A549 (cell line): ENCODE measurements at regions not wholly inside any gene's neighbourhood (a gene's known extent, or its start where the extent isn't known, plus 50 kb on each side); places are given as distances from the start of the nearest gene placed in this dataset.
A peak's percentile ranks its signal among the peaks of the same experiment; 100 is the strongest.

Source experiments
- ATAC-seq, 2 experiments: fragments of 200-7000 bp in 1 of 2; fragments of >200 bp in 1 of 2; cut with Nextera tagmentation in 1 of 2; cut with Tn5 transposase in 1 of 2; 3 replicates each; pipeline versions ENCODE4 v1.8.0 to v1.9.1; 2018 to 2020; ENCODE audit warnings: mild to moderate bottlenecking in 1 of 2, moderate library complexity in 1 of 2
- CTCF ChIA-PET: fragments of 300-600 bp; sonication (Branson Sonifier 250); formaldehyde crosslinking; extraction: SDS; loops from one replicate; lab custom pipeline; 2021; ENCODE audit warnings: antibody characterized with exemption, inconsistent platforms; lab: Yijun Ruan, JAX
- POLR2A ChIA-PET: fragments of 350-600 bp; formaldehyde crosslinking; extraction: SDS; loops from one replicate; lab custom pipeline; 2021; ENCODE audit warnings: antibody characterized with exemption, inconsistent platforms; lab: Yijun Ruan, JAX
- DNase-seq, 2 experiments: peaks; one replicate each; pipeline versions ENCODE4 v3.0.0 to v3.0.0-alpha.2; 2011 to 2016; ENCODE audit warnings: low read depth in 1 of 2, low spot score in 1 of 2
- FAIRE-seq: peaks from 2 replicates; lab custom pipeline; 2011; peaks lifted over from hg19 to GRCh38; lab: Jason Lieb, UNC
- H3K27ac ChIP-seq, 2 experiments: fragments of >200 bp; sonication (Bioruptor Twin); formaldehyde crosslinking; 3 replicates each; pipeline ENCODE4 v1.5.1; 2016 to 2017
- H3K4me1 ChIP-seq: fragments of >200 bp; sonication (Bioruptor Twin); formaldehyde crosslinking; 3 replicates; pipeline ENCODE4 v1.6.1; 2016
- H3K4me2 ChIP-seq: fragments of >200 bp; sonication (Bioruptor Twin); formaldehyde crosslinking; 3 replicates; pipeline ENCODE4 v1.6.1; 2016
- H3K4me3 ChIP-seq: fragments of >200 bp; sonication (Bioruptor Twin); formaldehyde crosslinking; 3 replicates; pipeline ENCODE4 v1.5.1; 2016
- H3K9me3 ChIP-seq: fragments of >200 bp; sonication (Bioruptor Twin); formaldehyde crosslinking; 3 replicates; pipeline ENCODE4 v1.6.1; 2016
- BHLHE40 ChIP-seq: IDR thresholded peaks from 2 replicates; pipeline ENCODE4 v1.6.1; 2012; ENCODE audit warnings: low read depth, low read length, inconsistent platforms
- CBX2 ChIP-seq: fragments of 200-600 bp; sonication (generic); IDR thresholded peaks from 2 replicates; pipeline ENCODE4 v1.6.1; 2016; ENCODE audit warnings: low read depth, mild to moderate bottlenecking, borderline replicate concordance
- CHD2 ChIP-seq: fragments of 150-350 bp; IDR thresholded peaks from 2 replicates; pipeline ENCODE4 v1.6.1; 2014; ENCODE audit warnings: low read length; ENCODE audit not compliant: partially characterized antibody
- EHF ChIP-seq: fragments of 250-450 bp; sonication (Bioruptor Pico); IDR thresholded peaks from 2 replicates; pipeline ENCODE4 v1.5.0; 2020; ENCODE audit warnings: mild to moderate bottlenecking
- EHMT2 ChIP-seq: fragments of 200-600 bp; sonication (generic); IDR thresholded peaks from 2 replicates; pipeline ENCODE4 v1.6.1; 2016; ENCODE audit warnings: antibody characterized with exemption, low read depth, mild to moderate bottlenecking, moderate library complexity
- EP300 ChIP-seq, 2 experiments: fragments of >200 bp; sonication (Bioruptor Twin); formaldehyde crosslinking; IDR thresholded peaks; 2 replicates in 1 of 2; 3 replicates in 1 of 2; pipeline ENCODE4 v1.6.1; 2016 to 2017
- HOXA7 ChIP-seq: fragments of 250-450 bp; sonication (Bioruptor Pico); IDR thresholded peaks from 2 replicates; pipeline ENCODE4 v1.5.0; 2020; ENCODE audit warnings: mild to moderate bottlenecking, moderate library complexity
- HOXB13 ChIP-seq: fragments of 250-450 bp; sonication (Bioruptor Pico); IDR thresholded peaks from 2 replicates; pipeline ENCODE4 v1.5.0; 2020; ENCODE audit warnings: low read depth, mild to moderate bottlenecking, moderate library complexity
- JUN ChIP-seq, 2 experiments: fragments of >200 bp; sonication (Bioruptor Twin); formaldehyde crosslinking; IDR thresholded peaks; 2 replicates in 1 of 2; 3 replicates in 1 of 2; pipeline ENCODE4 v1.6.1; 2016 to 2017
- JUNB ChIP-seq: fragments of >200 bp; sonication (Bioruptor Twin); formaldehyde crosslinking; IDR thresholded peaks from 2 replicates; pipeline ENCODE4 v1.6.1; 2016
- KDM1A ChIP-seq: fragments of 200-600 bp; sonication (generic); IDR thresholded peaks from 2 replicates; pipeline ENCODE4 v1.6.1; 2016; ENCODE audit warnings: low read depth, mild to moderate bottlenecking
- MYC ChIP-seq: IDR thresholded peaks from 2 replicates; pipeline ENCODE4 v1.6.1; 2012; ENCODE audit warnings: mild to moderate bottlenecking, inconsistent platforms, low read length, improper control_type of control experiment, borderline replicate concordance
- NFE2L2 ChIP-seq: fragments of 150-350 bp; conservative IDR thresholded peaks from 2 replicates; pipeline ENCODE4 v1.6.1; 2014; ENCODE audit warnings: low read length
- PHF8 ChIP-seq: fragments of 200-600 bp; sonication (generic); IDR thresholded peaks from 2 replicates; pipeline ENCODE4 v1.6.1; 2016; ENCODE audit warnings: low read depth, mild to moderate bottlenecking, antibody characterized with exemption, moderate library complexity, borderline replicate concordance
- RAD21 ChIP-seq, 2 experiments: fragments of >200 bp in 1 of 2; sonication (Bioruptor Twin) in 1 of 2; formaldehyde crosslinking in 1 of 2; IDR thresholded peaks in 1 of 2; conservative IDR thresholded peaks in 1 of 2; 2 replicates in 1 of 2; 3 replicates in 1 of 2; pipeline ENCODE4 v1.6.1; 2012 to 2018; ENCODE audit warnings: inconsistent platforms in 1 of 2
- RNF2 ChIP-seq: fragments of 200-600 bp; sonication (generic); IDR thresholded peaks from 2 replicates; pipeline ENCODE4 v1.6.1; 2016; ENCODE audit warnings: low read depth, mild to moderate bottlenecking, antibody characterized with exemption, moderate library complexity, borderline replicate concordance
- SMC3 ChIP-seq: fragments of >200 bp; sonication (Bioruptor Twin); formaldehyde crosslinking; IDR thresholded peaks from 3 replicates; pipeline ENCODE4 v1.6.1; 2018; ENCODE audit warnings: inconsistent platforms
- TP53 ChIP-seq: fragments of 250-450 bp; sonication (Bioruptor Pico); IDR thresholded peaks from 2 replicates; pipeline ENCODE4 v1.5.0; 2021; ENCODE audit warnings: mild to moderate bottlenecking, moderate library complexity
- ZFP36 ChIP-seq: fragments of 450-650 bp; IDR thresholded peaks from 2 replicates; pipeline ENCODE4 v1.6.1; 2014; ENCODE audit warnings: borderline replicate concordance; ENCODE audit not compliant: partially characterized antibody
- ZSCAN20 ChIP-seq: fragments of 250-450 bp; sonication (Bioruptor Pico); IDR thresholded peaks from 2 replicates; pipeline ENCODE4 v1.8.0; 2022; ENCODE audit warnings: mild to moderate bottlenecking, moderate library complexity
- WGBS: methylation state at CpG from one replicate; pipeline ENCODE4 v1.1.6; 2017; ENCODE audit errors: missing lambda C conversion rate; 5-methylcytosine and 5-hydroxymethylcytosine counted together
- TF ChIP-seq, protein P1 (sequence below): IDR thresholded peaks from 2 replicates; pipeline ENCODE4 v1.6.1; 2012
- TF ChIP-seq, protein P2 (sequence below): fragments of 250-450 bp; sonication (Bioruptor Pico); IDR thresholded peaks from 2 replicates; pipeline ENCODE4 v1.5.0; 2020; ENCODE audit warnings: low read depth, mild to moderate bottlenecking, moderate library complexity
- TF ChIP-seq, protein P3 (sequence below): fragments of 200-600 bp; sonication (generic); IDR thresholded peaks from 2 replicates; pipeline ENCODE4 v1.6.1; 2016; ENCODE audit warnings: antibody characterized with exemption, mild to moderate bottlenecking, moderate library complexity
- TF ChIP-seq, protein P4 (sequence below): fragments of >200 bp; sonication (Bioruptor Twin); formaldehyde crosslinking; IDR thresholded peaks from 3 replicates; pipeline ENCODE4 v1.6.1; 2016
- TF ChIP-seq, protein P5 (sequence below): fragments of >200 bp; sonication (Bioruptor Twin); formaldehyde crosslinking; IDR thresholded peaks from 3 replicates; pipeline ENCODE4 v1.5.1; 2016

DNA sequence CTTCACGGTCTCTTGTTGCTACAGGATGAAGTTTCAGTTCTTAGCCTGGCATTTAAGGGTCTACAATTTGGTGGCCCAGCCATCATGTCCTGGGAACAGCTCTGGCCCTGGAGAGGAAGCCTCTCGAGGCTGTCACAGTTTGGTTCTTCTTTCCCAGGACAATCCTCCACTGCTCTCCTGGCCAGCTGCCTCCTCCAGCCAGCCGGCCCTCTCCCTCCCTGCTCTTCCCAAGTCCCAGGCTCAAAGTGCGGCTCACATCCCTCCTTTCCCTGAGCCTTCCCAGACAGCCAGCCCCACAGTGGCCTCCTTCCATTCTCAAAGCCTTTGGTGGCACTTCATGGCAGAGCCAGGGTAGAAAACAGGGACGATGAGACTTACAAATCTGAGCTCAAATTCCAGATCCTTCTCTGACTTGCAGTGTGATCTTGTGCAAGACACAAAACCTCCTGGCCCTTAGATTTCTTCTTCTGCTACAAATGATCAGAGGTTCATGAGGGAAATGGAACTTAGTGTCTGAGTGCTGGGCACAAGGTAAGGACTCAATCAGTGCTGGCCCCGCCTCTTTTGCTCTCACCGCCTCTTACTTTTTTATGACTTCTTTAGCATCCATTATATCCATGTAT lies 223.8 kb upstream of the ECI2 start:
- Histone ChIP-seq H3K9me3 (no peaks in the 10 kb centered on the region), H3K4me3 (0 out of 3 replicates have a peak overlapping the region, but pooled peaks have one; percentile 15), H3K4me1 (peaks cover 48% of the 10 kb centered on the region), H3K27ac (peak overlapping the region; percentile 97 to 99), H3K4me2 (peak overlapping the region; percentile 76)
- TF ChIP-seq HOXB13 (CRISPR knock-in tag) (0 out of 2 replicates have a peak, but pooled peaks have one; percentile 8), EHF (0 out of 2 replicates have a peak, but pooled peaks have one; percentile 19), RNF2 (no peak), CBX2 (no peak), TP53 (CRISPR knock-in tag) (0 out of 2 replicates have a peak, but pooled peaks have one; percentile 80)
- ChIA-PET CTCF (interaction anchor here (0.7 kb wide), 1 partner anchor 13 kb away, joined by 3 read pairs; no protein-coding TSS in a partner anchor), POLR2A (interaction anchor here (0.6 to 1.1 kb wide), 2 partner anchors 10 to 300 kb away, joined by 3 read pairs; no protein-coding TSS in a partner anchor)
- DNase-seq = peak in 1 of 2 experiments; percentile 21
- peak; percentile 15 to 25; a peak in 5 of 6 replicates for ATAC-seq
- 44% methylated on average over 7 of the region's 7 CpGs for WGBS
- no peak for FAIRE-seq

DNA sequence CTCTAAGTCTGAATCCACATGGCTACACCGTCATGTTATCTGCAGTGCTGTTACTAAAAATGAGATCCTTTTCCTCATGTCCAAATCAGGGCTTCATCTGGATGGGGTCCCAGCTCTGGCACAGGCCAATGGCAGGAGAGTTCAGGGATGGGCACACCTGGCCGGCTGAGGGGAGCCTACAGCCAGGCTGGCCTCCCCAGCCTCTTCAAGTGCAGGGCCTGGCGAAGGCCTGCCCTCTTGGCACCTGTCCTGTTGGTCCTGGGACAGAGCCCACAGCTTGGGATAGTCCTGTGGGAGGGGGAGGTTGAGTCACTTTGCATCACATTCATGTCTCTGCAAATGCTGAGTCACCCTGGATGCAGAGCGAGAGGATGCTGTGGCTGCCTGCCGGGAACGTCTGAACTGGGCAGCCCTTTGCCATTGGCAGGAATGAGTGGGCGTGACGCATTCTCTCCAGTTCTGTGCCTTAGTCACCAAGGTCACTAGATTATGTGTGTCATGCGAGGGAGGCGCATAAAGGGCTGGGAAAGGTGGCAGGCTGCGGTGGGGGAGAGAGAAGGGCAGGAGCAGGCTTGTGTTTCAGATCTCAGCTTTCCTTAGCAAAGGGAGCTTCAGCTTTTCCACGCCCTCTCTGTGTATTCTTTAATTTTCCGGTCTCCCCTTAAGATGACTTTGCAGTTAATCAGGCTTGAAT lies 223.2 kb upstream of the ECI2 start:
- Histone ChIP-seq H3K4me2 (peak overlapping the region; percentile 76), H3K4me3 (0 out of 3 replicates have a peak overlapping the region, but pooled peaks have one; percentile 15), H3K9me3 (no peaks in the 10 kb centered on the region), H3K27ac (peak overlapping the region; percentile 97 to 99), H3K4me1 (peaks cover 44% of the 10 kb centered on the region)
- CTCF ChIA-PET = no interaction called here
- POLR2A ChIA-PET = interaction anchor here (0.6 to 0.9 kb wide), 2 partner anchors 38 to 299 kb away, joined by 3 to 4 read pairs; no protein-coding TSS in a partner anchor
- ATAC-seq (peak; percentile 94), FAIRE-seq (peak; percentile 90), DNase-seq (peak; percentile 90 to 99)
- 1% methylated on average over 12 of the region's 13 CpGs for WGBS
- TF ChIP-seq NFE2L2 (peak; percentile 98), CHD2 (peak; percentile 14), ZFP36 (no peak), RAD21 (conservative IDR thresholded peaks at IDR 0.05 in 1 of 2, IDR thresholded peaks at IDR 0.05 in 1 of 2) (peak in 1 of 2 experiments; percentile 43), JUN (IDR thresholded peaks at IDR 0.05) (peak in 1 of 2 experiments; percentile 88; a peak in 4 of 5 replicates), EHMT2 (no peak), JUNB (peak; percentile 94), TP53 (CRISPR knock-in tag) (0 out of 2 replicates have a peak, but pooled peaks have one; percentile 66), MYC (no peak), KDM1A (no peak), HOXA7 (CRISPR knock-in tag) (no peak), SMC3 (peak; percentile 54; the same call in 2 of the 3 replicates), BHLHE40 (no peak), PHF8 (no peak), ZSCAN20 (CRISPR knock-in tag) (no peak; the same call in 1 of the 2 replicates), EP300 (IDR thresholded peaks at IDR 0.05) (peak; percentile 79 to 90; a peak in 3 of 5 replicates)
- TF ChIP-seq, protein P1, sequence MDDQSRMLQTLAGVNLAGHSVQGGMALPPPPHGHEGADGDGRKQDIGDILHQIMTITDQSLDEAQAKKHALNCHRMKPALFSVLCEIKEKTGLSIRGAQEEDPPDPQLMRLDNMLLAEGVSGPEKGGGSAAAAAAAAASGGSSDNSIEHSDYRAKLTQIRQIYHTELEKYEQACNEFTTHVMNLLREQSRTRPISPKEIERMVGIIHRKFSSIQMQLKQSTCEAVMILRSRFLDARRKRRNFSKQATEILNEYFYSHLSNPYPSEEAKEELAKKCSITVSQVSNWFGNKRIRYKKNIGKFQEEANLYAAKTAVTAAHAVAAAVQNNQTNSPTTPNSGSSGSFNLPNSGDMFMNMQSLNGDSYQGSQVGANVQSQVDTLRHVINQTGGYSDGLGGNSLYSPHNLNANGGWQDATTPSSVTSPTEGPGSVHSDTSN = peak; percentile 74; the same call in 1 of the 2 replicates
- TF ChIP-seq, protein P2, sequence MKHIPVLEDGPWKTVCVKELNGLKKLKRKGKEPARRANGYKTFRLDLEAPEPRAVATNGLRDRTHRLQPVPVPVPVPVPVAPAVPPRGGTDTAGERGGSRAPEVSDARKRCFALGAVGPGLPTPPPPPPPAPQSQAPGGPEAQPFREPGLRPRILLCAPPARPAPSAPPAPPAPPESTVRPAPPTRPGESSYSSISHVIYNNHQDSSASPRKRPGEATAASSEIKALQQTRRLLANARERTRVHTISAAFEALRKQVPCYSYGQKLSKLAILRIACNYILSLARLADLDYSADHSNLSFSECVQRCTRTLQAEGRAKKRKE (CRISPR knock-in tag) = peak; percentile 84
- TF ChIP-seq, protein P3, sequence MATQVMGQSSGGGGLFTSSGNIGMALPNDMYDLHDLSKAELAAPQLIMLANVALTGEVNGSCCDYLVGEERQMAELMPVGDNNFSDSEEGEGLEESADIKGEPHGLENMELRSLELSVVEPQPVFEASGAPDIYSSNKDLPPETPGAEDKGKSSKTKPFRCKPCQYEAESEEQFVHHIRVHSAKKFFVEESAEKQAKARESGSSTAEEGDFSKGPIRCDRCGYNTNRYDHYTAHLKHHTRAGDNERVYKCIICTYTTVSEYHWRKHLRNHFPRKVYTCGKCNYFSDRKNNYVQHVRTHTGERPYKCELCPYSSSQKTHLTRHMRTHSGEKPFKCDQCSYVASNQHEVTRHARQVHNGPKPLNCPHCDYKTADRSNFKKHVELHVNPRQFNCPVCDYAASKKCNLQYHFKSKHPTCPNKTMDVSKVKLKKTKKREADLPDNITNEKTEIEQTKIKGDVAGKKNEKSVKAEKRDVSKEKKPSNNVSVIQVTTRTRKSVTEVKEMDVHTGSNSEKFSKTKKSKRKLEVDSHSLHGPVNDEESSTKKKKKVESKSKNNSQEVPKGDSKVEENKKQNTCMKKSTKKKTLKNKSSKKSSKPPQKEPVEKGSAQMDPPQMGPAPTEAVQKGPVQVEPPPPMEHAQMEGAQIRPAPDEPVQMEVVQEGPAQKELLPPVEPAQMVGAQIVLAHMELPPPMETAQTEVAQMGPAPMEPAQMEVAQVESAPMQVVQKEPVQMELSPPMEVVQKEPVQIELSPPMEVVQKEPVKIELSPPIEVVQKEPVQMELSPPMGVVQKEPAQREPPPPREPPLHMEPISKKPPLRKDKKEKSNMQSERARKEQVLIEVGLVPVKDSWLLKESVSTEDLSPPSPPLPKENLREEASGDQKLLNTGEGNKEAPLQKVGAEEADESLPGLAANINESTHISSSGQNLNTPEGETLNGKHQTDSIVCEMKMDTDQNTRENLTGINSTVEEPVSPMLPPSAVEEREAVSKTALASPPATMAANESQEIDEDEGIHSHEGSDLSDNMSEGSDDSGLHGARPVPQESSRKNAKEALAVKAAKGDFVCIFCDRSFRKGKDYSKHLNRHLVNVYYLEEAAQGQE = no peak
- TF ChIP-seq, protein P4, sequence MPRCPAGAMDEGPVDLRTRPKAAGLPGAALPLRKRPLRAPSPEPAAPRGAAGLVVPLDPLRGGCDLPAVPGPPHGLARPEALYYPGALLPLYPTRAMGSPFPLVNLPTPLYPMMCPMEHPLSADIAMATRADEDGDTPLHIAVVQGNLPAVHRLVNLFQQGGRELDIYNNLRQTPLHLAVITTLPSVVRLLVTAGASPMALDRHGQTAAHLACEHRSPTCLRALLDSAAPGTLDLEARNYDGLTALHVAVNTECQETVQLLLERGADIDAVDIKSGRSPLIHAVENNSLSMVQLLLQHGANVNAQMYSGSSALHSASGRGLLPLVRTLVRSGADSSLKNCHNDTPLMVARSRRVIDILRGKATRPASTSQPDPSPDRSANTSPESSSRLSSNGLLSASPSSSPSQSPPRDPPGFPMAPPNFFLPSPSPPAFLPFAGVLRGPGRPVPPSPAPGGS = peak; percentile 62; the same call in 1 of the 3 replicates
- TF ChIP-seq, protein P5, sequence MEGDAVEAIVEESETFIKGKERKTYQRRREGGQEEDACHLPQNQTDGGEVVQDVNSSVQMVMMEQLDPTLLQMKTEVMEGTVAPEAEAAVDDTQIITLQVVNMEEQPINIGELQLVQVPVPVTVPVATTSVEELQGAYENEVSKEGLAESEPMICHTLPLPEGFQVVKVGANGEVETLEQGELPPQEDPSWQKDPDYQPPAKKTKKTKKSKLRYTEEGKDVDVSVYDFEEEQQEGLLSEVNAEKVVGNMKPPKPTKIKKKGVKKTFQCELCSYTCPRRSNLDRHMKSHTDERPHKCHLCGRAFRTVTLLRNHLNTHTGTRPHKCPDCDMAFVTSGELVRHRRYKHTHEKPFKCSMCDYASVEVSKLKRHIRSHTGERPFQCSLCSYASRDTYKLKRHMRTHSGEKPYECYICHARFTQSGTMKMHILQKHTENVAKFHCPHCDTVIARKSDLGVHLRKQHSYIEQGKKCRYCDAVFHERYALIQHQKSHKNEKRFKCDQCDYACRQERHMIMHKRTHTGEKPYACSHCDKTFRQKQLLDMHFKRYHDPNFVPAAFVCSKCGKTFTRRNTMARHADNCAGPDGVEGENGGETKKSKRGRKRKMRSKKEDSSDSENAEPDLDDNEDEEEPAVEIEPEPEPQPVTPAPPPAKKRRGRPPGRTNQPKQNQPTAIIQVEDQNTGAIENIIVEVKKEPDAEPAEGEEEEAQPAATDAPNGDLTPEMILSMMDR = no peak
